HPDE6-E6E7 (cell line): ENCODE measurements at regions not wholly inside any gene's neighbourhood (a gene's known extent, or its start where the extent isn't known, plus 50 kb on each side); places are given as distances from the start of the nearest gene placed in this dataset.

ENCODE experiments used
- DNase-seq: peaks from one replicate; pipeline ENCODE4 v3.0.0; 2011; ENCODE audit warnings: missing footprints; ENCODE audit errors: extremely low spot score

DNA sequence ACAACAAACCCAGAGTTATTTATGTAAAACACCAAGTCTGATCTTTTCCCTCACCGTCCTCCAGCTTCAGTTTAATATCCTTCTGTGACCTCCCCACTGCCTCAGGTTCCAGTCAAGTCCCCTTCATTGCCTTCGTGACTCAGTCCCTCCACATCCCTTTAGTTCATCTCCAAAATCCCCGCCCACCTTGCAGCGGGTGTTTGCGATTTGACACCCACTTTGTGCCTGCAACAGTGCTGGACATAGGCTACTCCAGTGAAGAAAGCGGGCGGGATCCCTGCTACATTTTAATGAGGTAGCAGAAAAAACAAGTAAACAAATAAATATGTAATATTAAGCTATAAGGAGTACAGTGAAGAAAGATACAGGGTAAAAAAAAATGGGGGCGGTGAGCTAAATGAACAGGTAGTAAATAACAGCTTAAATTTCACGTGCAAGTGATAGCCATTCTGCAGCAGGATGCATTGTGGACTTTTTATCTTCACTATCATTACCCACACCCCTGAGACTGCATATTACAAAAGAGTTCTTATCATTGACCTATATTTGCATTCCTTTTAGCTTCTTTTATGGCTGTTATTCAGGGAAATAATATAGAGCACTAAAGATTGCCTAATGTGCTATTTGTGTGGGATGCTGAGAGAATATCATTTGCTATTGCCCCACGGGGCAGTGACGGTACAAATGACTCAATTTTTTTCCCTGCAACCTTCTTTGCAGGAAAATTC, 222.8 kb upstream of the NUDT4 start:
- DNase-seq: no peak

DNA sequence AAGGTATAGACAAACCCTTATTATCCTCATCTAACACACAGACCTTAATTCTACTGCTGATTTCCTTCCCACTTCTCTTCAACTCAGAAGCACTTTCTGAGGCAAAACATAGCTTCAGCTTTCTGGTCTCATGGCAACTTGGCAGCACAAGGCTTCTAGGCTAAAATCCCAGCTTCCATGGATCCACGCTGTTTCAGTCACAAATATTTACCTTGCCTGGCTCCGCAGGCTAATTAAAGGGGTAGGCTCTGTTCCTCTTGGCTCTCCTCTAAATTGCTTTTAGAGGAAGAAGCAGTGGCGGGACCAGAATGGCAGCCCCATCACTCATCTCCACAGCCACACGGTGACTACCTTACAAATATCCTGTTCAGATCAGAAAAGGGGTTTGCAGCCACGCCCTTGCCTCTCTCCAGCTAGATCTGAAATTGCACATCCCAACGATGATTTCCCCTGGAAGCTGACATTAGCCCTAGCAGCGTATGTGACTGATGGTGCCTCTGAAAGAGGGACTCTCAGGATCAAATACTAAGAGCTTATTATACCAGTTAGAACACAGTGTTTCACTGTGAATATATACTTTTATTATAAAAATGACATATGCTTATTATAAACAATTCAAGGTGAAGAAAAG, 221.5 kb upstream of the NUDT4 start:
- no peak for DNase-seq

DNA sequence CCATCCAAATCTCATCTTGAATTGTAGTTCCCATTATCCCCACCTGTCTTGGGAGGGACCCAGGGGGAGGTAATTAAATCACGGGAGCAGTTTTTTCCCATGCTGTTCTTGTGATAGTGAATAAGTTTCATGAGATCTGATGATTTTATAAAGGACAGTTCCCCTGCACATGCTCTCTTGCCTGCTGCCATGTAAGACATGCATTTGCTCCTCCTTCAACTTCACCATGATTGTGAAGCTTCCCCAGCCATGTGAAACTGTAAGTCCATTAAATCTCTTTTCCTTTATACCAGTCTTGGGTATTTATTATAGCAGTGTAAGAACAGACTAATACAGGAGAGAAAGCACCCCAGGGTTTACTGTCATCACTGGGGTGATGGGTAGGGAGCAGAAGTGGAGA, 220.4 kb upstream of the NUDT4 start:
- no peak for DNase-seq

DNA sequence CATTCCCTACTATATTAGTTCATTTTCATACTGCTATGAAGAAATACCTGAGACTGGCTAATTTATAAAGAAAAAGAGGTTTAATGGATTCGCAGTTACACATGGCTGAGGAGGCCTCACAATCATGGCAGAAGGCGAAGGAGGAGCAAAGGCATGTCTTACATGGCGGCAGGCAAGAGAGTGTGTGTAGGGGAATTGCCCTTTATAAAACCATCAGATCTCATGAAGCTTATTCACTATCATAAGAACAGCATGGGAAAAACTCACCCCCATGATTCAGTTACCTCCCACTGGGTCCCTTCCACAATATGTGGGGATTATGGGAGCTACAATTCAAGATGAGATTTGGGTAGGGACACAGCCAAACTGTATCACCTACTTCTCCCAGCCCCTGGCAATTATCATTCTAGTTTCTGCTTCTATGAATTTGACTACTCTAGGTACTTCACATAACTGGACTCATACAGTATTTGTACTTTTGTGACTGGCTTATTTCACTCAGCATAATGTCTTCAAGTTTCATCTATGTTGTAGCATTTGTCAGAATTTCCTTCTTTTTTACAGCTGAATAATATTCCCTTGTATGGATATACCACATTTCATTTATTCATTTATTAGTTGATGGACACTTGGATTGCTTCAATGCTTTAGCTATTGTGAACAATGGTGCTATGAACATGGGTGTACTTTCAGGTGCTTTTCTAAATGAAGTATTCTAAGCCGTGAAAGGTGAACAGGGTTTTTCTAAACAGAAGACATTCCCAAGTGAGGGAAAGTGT, 219.5 kb upstream of the NUDT4 start:
- no peak for DNase-seq

DNA sequence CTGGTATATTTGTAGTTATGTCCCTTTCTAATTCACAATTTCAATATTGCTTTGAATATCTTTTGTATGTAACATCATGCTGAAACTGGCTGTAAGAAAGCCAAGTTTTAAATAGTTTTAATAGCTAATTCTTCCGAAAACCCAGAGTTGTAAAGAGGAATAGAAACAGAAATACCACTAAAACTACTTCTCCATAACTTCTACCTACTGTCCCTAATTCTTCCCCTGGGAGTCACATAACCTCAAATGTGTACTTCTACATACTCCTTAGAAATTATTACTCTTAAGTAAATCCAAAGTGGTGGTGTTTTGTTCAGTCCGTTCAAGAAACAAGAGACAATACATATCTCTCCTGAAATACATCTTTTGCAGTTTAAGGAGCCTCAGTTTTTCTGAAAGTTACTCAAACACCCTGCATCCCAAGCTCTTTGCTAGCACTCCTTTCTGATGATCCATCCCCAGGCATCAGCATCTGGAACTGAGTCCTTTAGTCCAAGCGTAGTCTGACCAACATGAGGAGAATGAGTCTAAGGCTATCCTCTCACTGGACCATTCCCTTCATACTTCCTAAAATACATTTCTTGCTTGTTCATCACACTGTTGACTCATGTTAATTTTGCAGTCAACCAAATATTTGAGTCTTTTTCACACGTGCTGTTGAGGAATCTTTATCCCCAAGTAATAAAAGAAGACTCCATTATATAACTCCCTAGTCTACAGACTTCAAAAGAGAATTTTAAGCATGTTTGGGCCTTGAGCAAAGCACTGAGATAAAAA, 214.3 kb upstream of the NUDT4 start:
- no peak for DNase-seq

DNA sequence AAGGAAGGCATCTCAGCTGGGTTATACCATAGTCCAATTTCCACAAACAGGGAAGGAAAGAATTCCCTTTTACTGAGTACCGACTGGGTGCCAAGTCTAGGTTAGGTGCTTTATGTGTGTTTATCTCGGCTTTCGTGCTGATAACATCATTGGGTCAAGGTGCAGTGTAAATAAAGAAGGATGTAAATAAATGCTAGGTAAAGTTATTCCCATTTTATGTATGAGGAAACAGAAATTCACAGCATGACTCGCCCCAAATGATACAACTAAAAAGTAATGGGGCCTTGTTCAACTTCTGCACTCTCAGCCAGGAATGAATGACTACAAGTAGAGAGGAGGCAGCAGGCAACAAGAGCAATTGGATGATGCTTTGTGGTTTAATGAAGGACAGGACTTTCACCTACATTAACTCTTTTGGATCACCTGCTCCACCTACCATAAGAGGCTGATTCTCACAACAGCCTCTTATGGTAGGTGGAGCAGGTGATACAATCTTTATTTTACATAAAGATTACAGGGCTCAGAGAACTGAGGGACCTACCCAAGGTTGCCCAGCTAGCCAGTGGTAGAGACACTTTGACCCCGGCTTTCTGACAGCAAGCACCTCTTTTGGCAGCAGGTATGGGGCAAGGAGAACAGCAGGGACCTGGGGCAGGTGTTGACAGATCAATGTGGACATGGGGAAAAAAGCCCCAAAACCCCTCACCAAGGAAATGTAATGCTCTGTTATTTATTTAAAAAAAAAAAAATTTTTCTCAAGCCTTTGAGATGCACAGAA, 213.4 kb upstream of the NUDT4 start:
- DNase-seq: no peak

DNA sequence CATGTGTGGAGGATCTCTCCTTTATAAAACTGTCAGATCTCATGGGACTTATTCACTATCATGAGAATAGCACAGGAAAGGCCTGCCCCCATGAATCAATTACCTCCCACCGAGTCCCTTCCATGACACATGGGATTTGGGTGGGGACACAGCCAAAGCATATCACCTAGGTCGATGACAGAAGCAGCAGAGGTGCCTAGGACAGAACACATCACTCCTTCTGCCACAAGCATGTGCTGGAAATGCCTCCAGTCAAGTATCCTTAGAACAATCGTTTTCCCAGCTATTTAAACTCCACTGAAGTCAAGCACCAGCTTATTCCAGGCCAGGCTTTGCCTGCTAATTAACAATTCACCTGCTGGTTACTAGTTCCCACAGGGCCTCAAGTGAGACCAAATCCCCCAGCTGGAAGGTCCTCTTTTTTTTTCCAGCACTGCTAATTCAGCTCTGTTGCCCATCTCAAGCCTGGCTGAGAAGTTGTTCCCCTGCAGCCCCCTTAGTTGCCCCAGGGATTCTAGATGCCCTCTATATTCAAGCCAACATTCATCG, 212.3 kb upstream of the NUDT4 start:
- no peak for DNase-seq

DNA sequence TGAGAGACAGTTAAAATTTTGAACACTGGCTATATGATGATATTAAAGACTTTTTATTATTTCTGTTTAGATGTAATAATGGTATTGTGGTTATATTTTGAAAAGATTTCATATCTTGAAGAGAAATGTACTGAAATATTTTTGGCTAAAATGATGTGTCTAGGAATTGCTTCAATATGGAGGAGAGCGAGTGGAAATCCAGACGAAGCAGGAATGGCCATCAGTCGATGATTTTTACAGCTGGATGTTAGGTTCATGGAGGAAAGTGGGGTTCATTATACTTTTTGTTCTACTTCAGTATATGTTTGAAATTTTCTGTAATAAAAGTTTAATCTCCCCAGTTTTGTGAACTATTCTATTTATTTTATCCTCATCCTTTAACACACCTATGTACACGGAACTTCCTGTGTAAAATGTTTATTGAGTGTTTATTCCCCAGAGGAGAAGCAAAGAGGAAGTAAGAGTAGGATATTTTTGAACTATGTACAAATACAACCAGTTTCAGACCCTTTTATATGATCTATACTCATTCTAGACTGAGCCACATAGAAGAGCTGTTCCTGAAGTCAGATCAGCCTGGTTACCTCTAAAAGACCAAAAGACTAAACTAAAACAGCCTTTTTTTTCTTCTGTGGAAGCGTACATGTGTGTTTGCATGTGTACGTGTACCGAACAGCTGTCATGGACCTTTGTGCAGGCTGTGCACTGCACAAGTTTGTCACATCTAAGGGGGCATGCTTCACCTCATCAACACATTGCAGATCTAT, 211.0 kb upstream of the NUDT4 start:
- no peak for DNase-seq

DNA sequence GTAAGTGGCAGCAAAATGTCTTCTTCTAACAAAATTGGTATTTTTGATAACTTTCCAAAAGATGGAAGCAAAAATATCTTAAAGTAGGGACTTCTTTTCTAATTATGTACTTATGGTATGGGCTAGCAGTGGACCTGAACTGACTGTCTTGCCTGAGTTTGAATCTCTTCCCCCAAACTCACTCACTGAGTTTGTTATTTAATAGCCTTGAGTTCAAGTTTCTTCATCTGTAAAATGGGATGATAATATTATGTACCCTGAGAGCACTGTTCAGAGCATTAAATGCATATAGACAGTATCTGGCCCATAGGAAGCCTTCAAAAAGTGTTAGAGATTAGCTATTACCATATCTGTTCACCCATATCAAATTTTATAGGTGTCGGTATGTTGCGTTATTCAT, 210.4 kb upstream of the NUDT4 start:
- no peak for DNase-seq

DNA sequence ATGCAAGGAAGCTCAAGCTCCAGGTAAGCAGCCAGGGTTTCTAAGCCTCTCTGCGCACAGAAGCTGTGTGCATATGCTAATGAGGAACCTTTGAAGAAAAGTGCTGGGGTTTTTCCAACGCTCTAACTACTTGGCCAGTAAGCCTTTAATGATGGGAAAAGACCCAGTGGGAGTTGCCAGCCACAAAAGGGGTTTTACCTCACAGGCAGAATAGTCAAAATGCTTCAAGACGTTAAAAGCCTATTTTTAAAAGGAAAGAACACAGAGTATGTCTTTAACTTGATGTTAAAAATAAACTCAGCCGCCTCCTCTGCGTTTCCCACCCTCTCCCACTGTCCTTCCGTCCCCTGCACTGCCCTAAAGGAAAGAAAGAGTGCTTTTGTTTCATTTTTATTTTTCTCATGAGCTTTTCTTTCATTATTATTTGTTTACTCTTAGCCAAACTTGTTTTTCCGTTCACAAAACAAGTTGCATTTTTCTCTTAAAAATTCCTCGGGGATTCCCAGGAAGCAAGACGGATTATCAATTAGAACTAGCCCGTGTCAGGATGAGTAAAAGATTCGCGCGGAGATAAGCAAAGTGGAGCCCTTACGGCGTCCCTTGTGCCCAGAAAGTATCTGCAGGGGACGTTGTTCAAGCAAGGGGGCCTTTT, 209.8 kb upstream of the NUDT4 start:
- no peak for DNase-seq

DNA sequence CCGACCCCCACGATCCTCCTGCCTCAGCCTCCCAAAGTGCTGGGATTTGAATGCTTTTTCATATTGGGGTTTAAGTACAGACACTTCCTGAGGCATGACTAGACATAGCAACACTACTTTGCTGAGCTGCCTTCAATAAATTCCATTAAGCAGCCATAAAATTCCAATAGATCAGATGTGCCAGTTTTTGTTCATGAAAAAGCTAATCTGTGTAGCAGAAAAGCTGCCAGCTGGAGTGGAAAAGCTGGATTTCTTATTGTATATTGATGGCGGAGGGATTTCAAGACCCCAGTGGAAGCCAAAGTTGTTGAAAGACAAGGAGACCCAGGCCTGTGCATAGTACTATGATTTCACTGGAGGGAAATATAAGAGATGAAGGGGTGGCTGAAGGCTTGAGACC, 209.0 kb upstream of the NUDT4 start:
- no peak for DNase-seq

DNA sequence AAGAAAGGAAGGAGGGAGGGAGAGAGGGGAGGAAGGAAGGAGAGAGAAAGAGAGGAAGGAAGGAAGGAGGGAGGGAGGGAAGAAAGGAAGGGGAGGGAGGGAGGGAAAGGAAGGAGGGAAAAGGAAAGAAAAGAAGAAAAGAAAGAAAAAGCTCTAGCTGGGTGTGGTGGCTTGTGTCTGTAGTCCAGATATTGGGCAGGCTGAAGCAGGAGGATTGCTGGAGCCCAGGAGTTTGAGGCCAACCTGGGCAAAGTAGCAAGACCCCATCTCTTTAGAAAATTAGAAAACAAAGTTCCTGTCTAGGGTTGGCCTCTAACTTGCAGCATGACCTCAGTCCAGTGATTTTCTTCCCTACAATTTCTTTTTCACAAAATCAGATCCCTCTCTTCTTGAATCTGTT, 208.2 kb upstream of the NUDT4 start:
- DNase-seq: no peak

DNA sequence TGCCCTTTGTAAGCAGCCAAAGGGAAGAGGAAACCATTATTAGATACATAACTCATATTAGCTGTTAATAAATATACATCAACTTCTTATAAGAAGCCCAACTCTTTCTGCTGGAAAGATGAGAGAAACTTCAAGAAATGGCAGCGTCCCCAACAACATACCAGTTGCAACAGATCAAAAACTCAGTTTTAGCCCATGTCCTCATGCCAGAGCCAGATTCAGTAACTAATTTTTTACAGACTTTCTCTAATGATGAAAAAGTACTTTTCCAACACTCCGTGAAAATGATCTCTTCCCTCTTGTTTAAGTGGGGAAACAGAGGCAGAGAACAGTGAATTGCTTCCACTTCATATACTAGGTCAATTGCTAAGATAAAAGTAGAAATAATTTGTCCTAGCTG, 206.8 kb upstream of the NUDT4 start:
- DNase-seq: no peak

DNA sequence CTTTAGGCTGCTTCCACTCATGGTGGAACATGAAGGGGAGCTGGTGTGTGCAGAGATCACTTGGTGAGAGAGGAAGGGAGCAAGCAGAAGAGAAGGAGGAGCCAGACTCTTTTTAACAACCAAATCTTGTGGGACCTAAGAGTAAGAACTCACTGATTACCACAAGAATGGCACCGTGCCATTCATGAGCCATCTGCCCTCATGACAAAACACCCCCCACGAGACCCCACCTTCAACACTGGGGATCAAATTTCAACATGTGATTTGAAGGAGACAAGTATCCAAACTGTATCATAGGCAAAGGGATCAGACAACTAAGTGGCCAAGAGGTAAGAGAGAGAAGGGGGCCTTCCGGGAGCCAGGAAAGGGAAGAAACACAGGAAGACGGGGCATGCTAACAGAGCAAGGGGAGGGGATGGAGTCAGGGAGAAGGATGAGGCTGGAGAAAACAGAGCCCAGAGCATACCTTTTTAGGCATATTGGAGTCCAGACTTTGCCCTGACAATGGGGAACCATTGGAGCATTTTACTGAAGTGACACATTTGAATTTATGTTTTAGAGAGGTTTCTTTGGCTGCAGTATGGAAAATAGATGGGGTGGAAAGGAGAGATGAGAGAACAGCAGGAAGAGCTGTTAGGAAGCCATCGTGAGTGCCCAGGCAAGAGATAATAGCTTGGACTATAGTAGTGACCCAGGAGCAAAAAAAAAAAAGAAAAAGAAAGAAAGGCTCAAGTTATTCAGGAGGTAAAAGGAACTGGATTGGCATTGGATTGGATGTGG, 204.4 kb upstream of the NUDT4 start:
- DNase-seq: no peak

DNA sequence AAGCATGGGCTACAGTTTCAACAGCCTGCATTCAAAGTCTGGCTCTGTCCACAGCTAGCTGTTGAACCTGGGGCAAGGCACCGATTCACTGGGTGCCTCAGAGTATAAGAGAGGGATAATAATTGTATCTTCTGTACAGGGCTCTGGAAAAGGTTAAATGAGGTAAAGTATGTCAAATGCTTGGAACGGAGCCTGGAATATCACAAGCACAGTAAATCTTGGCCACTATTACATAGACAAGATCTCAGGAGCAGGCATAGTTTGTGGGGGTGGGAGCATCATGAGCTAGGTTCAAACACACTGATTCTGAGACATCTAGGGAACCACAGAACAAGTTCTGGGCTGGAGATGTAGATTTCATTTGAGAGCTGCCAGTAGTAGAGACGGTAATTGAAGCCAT, 203.7 kb upstream of the NUDT4 start:
- DNase-seq: no peak

DNA sequence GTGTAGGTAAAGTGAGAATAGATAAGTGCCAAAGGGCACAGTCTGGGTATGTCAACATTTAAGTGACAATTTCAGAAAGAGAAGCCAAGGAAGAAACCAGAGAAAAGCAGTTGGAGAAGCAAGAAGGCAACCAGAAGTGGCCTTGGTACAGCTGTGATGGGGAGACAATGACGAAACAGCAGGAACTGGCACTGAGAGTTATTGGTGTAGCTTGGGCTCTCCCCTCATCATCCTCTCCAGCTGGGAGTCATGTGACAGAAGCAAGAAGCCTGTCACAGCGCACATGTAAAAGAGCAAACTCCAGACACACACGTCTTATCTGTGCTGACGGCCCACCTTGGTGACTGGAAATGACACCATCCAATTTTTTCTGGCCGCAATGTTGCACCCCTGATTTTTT, 203.3 kb upstream of the NUDT4 start:
- no peak for DNase-seq

DNA sequence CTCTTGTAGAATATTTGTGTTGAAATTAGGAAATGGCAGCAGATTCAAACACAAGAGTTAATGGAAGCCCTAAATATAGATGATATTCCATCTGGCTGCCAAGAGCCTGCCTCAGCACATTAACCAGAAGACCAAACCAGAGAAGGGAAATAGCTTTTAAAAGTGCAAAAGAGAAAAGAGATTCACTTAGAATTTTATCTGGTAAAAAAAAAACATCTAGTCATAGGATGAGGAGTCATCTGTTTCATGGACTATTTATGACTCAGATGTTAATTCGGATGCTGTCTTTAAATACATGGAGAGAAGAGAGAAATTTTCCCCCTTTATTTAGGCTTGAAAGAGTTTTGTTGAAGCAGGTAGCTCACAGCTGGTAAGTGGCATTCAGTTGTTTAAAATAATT, 201.6 kb upstream of the NUDT4 start:
- no peak for DNase-seq

DNA sequence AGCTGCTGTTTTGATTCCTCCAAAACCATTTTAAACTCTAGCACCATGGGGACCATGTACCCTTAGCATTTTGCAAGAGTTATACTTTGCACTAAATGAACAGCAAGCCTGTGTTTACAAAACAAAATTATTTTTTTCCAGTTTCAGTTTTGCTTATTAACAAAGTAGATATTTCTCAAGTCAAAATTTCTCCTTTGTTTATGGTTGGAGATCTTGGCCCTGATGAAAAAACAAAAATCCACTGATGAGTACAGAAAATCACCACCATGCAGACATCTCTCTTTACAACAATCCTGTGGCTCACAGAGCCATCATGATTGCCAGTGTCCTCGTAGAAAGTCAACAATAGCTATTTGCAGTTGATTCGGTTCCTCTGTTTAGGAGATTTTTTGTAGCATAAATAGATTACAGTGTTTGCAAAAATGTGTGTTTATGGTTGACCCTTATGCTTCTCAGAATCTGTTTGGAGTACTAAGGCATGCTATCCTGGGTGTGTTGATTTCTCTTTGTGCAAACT, 201.1 kb upstream of the NUDT4 start:
- no peak for DNase-seq
